HG03159 (cell line): ENCODE measurements at regions not wholly inside any gene's neighbourhood (a gene's known extent, or its start where the extent isn't known, plus 50 kb on each side); places are given as distances from the start of the nearest gene placed in this dataset.
A peak's percentile ranks its signal among the peaks of the same experiment; 100 is the strongest.

Experiments used
- ATAC-seq: cut with Tn5 transposase; IDR thresholded peaks from one replicate; pipeline ENCODE4 v1.9.1; 2021; ENCODE audit warnings: mild to moderate bottlenecking, moderate library complexity; ENCODE audit not compliant: unreplicated experiment

DNA sequence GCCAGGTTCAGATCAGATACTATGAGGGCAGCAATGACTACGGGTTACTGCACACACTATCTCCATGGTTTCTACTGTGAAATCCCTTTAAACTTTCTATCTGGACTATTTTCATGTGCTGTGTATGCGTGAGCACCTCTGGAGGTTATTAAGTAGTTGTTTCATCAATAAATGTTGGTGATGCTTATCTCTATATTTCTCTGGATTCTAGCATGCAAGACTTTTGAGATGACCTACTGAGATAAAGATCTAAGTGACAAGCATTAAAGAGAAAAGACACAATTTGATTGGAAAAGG, 194.0 kb downstream of the NRIP1 start:
- peak; percentile 20 for ATAC-seq

DNA sequence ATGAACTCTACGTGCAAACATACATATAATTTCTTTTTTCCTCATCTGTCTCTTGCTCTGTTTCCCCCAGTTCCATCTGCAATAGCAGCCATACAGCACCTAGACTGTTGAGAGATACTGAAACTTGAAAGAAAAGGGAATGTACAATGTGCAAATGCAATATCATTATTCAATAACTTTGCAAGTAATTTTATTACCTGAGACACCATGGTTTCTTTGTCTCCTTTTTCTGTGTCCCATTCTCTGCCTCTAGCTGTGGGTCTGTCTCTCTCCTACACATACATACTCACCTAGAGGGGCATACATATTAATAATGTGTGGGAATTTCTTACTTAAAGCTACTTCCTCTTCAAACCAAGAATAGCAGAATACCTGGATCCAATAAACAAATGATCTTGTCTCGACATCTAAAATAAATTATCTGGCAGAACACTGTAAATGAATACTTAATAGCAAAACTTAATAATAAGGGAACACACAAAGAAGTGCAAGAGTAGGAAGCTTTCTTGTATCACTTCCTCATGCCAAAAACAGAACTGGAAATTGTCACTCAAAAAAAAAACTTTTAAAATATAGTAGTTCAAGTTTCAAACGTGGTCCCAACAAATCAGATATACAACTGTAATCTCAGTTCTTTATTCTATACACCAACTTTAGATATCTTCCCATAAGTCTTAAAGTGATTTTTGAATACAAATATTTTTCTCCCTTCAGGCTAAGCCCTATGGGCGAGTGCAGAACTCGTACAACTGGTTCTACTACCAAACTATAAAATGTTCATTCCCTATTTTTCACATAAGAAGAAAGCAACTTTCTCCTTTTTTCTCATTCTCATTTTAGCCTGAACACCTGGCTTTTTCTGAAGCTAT, 194.6 kb downstream of the NRIP1 start:
- ATAC-seq = peak; percentile 54

DNA sequence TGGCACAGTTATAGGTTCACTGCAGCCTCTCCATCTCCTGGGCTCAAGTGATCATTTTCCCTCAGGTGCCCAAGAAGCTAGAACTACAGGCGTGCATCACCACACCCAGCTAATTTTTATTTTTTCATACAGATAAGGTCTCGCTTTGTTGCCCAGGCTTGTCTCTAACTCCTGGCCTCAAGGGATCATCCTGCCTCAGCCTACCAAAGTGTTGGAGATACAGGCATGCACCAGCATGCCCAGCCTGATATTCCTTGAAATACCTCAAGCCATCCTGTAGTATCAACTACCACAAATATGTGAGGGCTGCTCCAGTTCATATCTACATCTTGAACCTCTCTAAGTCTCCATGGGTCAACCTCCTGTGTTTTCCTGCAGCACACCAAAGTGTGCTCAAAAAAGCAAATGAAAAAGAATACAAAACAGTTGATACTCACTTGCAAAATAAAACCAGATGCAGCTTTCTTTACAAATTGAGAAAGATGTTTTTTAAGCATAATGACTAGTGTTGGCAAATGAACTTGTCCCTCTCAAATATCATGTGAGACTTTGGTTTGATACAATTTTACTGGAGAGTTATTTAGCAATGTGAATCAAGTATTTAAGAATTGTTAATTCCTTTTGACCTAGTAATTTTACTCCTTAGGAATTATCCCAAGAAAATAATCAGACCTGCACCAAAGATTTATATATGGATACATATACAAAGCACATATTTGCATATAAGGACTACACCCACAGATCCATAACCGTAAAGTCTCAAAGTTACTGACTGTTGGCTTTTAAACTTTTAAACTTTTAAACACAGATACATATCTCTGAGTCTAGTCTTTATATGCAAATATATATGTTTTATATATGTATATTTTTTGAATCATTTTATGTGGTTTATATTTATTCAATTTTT, 197.7 kb downstream of the NRIP1 start:
- ATAC-seq = no peak

DNA sequence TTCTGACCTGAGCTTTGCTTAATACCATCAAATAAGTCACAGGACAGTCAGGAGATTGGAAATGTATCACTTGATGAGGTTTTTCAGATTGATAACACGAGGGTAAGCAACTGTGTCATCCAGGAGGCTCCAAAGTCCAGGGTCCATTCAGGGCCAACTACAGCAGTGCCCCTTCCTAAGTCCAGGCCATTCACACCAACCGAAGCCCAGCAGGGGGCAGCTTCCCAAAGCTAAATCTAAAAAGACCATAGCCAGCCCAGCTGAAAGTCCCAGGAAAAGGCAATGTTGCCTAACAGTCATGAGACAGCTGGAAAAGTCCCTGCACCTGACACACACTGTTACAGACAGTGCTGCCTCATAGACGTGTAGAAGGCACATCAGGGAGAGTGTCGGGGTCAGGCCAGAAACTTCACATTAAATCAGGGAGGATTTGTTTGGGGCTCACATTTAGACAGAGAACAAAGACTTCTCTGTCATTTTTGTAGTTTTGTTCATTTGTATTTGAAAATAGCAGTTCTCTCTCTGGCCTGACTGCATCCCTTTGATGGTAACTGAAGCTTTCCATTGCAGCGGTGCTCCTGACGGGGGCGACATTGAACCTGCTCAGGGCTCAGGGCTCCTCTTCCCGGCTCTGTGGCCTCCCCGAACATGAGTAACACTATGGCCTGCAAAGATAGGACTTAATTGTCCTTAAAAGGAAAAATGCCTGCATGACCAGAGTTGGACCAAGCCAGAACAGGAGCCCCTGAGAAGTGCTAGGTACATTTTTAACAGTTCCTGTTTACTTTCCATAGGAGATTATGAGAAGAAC, 200.4 kb downstream of the NRIP1 start:
- ATAC-seq = peak; percentile 61

DNA sequence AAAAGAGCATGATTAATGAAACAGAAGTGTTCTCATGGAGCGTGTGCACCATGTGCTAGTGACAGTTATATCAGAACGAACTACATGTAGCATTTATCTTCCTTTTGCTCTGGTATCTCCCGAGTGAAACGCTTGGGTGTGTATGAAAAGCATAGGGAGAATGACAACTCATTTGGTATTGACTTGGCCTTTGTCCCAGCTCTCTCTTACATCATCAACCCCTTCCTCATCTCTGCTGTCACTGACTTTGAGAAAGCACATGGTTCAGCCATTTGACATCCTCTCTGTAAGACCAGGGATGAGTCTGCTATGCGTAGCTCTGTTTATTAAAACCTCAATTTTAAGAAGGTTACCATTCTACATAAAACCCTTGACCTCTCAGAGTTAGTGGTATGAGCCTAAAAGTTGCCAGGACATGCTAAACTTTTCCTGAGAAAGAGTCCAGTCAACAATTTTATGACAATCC, 201.0 kb downstream of the NRIP1 start:
- ATAC-seq = no peak

DNA sequence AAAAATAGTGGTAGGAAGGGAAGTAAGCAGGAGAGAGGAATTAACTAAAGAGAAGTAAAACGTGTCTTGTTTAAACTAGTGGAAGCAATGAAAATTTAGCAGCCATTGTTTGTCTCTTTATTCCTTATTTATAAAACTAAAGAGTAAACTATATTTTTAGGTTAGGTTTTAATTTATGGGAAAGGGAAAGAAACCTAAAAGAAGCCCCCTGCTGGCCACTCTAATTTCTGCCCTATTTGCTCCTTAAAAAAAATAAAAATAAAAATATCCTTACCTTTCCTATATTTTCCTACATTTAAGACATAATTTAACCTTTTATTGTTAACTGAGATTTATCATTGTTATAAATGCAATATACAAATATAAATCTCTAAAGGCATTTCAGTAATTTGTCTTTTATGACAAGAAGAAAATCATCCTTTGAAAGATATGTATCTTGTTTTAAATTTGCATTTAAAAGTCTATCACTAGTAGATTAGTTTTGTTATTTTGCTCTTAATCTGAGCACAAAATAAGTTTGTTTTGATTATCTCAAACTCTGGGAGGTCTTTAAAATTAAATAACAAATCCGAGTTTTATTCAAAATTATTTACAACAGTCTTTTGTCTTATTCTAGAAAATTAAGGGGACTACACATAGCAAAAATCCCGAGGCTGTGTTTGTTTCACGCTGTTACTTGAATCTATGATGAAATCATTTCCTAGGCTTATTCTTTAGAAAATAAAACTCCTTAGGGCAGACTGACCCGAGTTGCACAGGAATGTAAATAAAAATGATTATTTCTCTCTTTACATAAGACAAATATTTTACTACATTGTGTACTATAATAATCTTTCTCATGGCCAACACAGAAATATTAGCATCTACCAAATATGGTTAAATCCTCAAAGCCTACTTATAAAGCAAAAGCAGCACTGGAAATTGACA, 201.7 kb downstream of the NRIP1 start:
- no peak for ATAC-seq

DNA sequence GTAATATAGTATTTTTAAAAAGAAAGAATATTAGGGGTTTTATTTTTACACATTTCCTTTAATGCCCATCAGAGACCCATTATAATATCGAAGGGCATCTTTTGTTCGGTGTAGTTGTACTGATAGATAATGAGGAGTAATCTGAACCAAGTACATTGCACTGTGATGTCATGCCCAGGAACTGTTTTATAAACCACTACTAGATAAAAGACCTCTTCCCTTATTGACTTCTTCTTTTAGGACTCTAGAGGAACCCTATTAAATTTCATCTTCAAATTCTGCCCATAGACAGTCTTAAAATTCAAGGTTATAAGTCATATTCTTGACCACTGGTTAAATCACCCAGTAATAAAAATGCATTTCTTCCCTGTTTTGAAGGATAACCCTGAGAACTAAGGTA, 206.5 kb downstream of the NRIP1 start:
- no peak for ATAC-seq

DNA sequence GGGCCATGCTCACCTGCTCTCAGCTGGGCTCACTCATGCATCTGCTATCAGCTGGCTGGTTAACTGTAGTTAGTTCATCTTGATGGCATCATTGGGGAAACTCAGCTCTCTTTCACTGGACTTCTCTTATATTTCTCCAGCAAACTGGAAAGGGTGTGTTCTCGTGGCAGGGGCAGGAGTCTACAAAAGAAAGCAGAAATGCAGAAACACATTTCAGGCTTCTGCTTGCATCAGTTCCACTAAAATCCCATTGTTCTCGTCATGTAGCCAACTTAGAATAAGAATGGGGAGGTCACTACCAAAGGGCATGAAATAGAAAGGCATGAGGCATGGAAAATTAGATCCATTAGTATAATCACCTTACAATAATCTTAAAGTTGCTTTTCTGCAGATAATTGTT, 207.3 kb downstream of the NRIP1 start:
- no peak for ATAC-seq

DNA sequence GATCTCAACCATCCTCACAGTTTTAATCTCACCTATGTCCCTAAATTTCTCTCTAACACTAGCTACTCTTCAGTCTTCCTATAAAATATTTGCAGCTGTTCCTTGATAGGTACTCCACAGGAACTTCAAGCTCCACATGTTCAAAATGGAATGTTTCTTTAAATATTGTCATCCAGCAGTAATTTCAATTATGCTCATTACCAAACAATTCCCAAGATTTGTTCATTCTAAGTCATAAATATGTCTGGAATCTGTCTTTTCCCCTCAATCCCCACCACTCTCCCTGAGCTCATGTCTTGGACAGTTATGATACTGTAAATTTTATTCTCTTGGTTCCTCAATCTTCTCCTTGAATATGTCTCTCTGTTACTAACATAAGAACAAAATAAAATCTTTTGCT, 214.4 kb downstream of the NRIP1 start:
- no peak for ATAC-seq

DNA sequence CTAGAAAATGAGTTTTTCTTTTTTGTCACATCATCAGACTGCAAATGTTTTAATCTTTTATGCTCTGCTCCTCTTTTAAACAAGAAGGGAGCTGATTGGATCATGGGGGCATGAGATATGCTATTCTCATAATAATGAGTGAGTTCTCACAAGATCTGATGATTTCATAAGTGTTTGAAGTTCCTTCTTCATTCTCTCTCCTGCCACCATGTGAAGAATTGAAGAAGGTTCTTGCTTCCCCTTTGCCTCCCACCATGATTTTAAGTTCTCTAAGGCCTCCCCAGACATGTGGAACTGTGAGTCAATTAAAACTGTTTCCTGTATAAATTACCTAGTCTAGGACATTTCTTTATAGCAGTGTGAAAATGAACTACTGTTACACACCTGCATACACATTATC, 218.2 kb downstream of the NRIP1 start:
- ATAC-seq = no peak

DNA sequence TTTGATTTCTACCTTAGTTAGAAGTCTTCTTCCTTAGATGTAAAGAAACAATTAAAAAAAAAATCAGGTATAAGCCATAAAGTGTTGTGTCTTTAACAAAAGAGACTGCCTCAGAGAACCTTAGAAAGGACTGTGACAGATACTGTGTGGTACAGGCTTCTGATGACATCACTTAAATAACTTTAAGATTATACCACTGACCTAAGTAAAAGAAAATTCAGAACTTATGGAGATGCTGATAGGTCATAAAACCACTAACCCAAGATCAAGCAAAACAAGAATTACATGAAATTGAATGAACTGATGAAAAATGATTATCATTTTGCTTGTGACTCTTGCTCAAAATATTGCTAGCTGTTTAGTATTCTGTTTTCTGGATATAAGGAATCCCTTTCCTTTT, 220.8 kb downstream of the NRIP1 start:
- ATAC-seq = no peak

DNA sequence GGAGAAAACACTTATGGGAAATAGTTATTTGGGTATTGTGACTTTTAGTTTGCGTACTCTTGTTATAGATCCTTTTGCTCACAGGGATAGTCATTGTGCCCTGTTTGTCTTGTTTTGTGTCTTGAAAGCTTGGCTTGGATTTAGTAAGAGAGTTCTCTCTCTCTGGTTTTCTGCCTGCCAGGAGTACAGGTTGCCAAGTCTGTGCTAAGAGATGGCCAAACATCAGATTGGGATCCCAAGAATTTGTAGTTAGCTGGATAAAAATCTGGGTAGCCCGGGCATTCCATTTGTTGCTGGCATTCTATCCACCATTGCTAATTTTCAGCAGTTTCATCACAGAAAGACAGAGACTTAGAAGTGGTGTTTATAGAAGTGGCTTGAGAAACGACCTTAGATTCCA, 222.2 kb downstream of the NRIP1 start:
- ATAC-seq = no peak

DNA sequence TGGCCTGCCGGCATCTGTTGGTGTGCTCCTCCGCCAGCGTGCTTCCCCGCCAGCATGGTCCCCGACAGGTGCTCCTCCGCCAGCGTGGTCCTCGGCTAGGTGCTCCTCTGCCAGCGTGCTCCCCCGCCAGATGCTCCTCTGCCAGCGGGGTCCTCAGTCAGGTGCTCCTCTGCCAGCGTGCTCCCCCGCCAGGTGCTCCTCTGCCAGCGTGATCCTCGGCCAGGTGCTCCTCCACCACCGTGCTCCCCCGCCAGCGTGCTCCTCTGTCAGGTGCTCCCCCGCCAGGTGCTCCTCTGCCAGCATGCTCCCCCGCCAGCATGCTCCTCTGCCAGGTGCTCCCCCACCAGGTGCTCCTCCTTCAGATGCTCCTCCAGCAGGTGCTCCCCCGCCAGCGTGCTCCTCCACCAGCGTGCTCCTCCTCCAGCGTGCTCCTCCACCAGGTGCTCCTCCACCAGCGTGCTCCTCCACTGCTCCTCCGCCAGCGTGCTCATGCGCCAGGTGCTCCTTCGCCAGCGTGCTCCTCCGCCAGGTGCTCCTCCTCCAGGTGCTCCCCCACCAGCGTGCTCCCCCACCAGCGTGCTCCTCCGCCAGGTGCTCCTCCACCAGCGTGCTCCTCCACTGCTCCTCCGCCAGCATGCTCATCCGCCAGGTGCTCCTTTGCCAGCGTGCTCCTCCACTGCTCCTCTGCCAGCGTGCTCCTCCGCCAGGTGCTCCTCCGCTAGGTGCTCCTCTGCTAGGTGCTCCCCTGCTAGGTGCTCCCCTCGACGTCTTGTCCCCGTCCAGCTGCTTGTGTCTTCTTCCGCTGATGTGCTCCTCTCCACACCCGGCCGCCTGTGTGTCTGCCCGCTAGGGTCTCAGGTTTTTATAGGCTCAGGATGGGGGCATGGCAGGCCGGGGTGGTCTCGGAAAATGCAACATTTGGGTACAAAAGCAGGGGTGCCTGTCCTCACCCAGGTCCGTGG, 223.0 kb downstream of the NRIP1 start:
- ATAC-seq = no peak

DNA sequence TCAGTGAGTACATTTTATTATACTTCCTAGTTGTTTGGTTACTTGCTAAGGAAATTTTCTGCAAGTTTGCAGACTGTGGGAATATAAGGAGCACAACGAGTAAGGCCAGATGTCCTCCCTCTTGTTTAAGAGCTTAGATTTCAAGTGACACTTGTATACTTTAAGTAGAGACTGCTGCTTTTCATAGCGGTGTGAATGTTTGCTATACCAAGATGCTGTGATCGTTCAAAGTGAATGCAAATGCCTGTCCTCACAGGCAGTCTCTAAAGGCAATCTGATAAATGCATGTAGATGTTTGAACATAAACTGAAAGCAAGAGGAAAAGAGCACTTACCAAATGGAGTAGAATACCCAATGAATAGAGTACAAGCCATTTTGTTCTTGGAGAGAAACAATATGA, 226.4 kb downstream of the NRIP1 start:
- no peak for ATAC-seq

DNA sequence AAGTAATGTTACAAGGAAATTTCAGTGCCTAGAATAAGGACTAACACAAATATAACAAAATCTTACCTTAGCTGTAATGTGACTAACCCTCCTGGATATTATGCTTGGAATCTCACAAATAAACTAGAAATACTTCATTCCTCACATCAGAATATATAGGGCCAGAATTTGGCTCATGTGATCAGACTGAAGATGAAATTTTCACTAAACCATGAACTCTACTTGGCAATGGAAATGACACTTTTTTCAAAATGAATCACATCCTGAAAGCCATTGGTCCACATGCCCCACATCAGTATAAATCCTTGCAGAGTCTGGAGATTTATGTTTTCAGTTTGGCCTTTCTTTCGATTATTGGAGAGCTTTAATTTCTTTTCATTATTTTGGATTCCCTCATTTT, 227.8 kb downstream of the NRIP1 start:
- no peak for ATAC-seq

DNA sequence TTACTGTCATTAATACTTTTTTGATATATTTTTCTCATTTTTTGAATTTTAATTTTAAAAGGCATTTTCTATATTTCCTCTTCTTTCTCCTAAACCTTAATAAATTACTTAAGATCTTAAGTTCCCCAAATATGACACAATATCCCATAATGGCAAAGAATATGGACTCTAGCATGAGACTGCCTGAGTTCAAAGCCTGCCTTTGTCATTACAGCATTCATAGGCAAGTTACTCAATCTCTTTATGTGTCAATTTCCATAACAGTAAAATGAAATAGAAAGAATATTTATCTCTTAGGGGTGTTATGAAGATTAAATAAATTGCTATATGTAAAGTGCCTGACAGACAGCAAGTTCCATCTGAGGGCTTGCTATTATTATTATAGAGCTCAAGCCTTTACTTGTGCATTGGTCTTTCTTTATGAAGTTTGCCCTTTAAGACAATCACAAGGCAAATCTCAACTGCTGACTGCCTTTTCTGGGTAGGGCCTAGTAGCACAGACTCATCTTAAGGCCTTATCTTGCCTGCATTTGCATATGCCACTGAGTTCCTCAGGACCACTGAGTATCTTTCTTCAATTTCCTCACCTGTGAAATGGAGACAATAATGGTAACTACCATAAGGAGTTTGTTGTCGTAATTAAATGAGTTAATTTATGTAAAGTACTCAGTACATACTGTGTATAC, 231.0 kb downstream of the NRIP1 start:
- no peak for ATAC-seq

DNA sequence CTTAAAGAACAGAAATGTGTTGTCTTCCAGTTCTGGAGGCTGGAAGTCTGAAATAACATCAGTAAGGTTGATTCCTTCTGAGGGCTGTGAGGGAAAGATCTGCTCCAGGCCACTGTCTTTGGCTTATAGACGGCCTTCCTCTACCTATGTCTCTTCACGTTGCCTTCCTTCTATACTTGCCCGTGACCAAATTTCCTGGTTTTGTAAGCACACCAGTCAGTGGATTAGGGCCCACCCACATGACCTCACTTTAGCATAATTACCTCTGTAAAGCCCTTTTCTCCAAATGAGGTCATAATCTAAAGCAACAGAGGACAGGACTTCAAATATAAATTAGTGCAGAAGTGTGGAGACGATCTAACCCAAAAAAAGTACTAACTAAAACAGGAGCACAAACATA, 231.6 kb downstream of the NRIP1 start:
- no peak for ATAC-seq

DNA sequence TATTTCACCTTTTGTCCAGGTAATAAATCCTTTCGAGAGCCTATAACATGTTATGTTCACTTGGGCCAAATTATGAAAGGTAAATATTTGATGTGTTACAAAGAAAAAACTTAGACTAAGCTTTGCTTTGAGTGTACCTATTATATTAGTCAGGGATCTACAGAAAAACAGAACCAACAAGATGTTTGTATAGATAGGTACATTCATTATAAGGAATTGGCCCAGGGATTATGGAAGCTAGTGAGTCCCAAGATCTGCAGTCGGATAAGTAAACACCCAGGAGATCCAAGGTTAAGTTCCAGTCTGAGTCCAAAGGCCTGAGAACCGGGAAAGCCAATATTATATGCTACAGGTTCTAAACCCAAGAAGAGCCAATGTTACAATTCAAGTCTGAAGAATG, 234.5 kb downstream of the NRIP1 start:
- no peak for ATAC-seq

DNA sequence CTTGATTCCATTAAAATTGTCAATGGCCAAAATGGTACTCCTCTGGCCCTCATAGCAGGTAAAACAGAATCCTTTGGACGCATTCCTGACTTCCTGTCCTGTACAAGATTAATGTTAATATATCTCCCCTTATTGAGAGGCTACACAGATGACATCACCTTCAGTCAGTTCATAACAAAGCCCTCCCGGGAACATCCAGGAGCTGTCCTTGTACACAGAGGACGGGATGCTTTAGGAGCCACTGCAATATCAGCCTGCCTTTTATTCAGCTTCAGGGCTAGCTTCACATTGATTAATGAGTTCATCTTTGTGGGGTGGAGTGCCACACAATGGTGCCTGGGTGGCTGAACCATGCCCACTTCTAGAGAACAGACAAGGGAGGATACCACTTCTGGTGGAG, 235.1 kb downstream of the NRIP1 start:
- ATAC-seq = no peak
